ENCODE measurements at regions not wholly inside any gene's neighbourhood (a gene's known extent, or its start where the extent isn't known, plus 50 kb on each side); places are given as distances from the start of the nearest gene placed in this dataset.

GRCh38 chr15:45906230-45906629, 271.4 kb downstream of the SQOR start:
- Histone ChIP-seq H3K4me3 (ENCODE audit: low read depth in 1 of 2, low read length in 2 of 2) (no peak overlapping the region), H3K36me3 (ENCODE audit: control insufficient read depth in 1 of 2, insufficient read depth in 2 of 2, low read length in 2 of 2) (no peaks in the 10 kb centered on the region), H3K27ac (ENCODE audit: low read length) (no peak overlapping the region), H3K4me1 (ENCODE audit: control insufficient read depth in 1 of 2, insufficient read depth in 2 of 2, low read length in 2 of 2) (no peaks in the 10 kb centered on the region), H3K27me3 (ENCODE audit: low read depth, low read length) (no peaks in the 10 kb centered on the region), H3K9me3 (ENCODE audit: control insufficient read depth in 1 of 2, low read length in 2 of 2) (no peaks in the 10 kb centered on the region)

GRCh38 chr15:45910671-45911070, 275.8 kb downstream of the SQOR start:
- H3K27me3 ChIP-seq (ENCODE audit: low read depth, low read length) = no peaks in the 10 kb centered on the region
- H3K4me3 ChIP-seq (ENCODE audit: low read depth in 1 of 2, low read length in 2 of 2) = no peak overlapping the region
- H3K27ac ChIP-seq (ENCODE audit: low read length) = no peak overlapping the region
- H3K9me3 ChIP-seq (ENCODE audit: control insufficient read depth in 1 of 2, low read length in 2 of 2) = no peaks in the 10 kb centered on the region
- no peaks in the 10 kb centered on the region for H3K36me3 ChIP-seq (ENCODE audit: control insufficient read depth in 1 of 2, insufficient read depth in 2 of 2, low read length in 2 of 2)
- H3K4me1 ChIP-seq (ENCODE audit: control insufficient read depth in 1 of 2, insufficient read depth in 2 of 2, low read length in 2 of 2) = no peaks in the 10 kb centered on the region

- no peaks in the 10 kb centered on the region for H3K36me3 ChIP-seq (ENCODE audit: control insufficient read depth in 1 of 2, insufficient read depth in 2 of 2, low read length in 2 of 2)
- H3K27me3 ChIP-seq (ENCODE audit: low read depth, low read length) = no peaks in the 10 kb centered on the region
- no peaks in the 10 kb centered on the region for H3K4me1 ChIP-seq (ENCODE audit: control insufficient read depth in 1 of 2, insufficient read depth in 2 of 2, low read length in 2 of 2)
- no peak overlapping the region for H3K27ac ChIP-seq (ENCODE audit: low read length)
- no peaks in the 10 kb centered on the region for H3K9me3 ChIP-seq (ENCODE audit: control insufficient read depth in 1 of 2, low read length in 2 of 2)
- H3K4me3 ChIP-seq (ENCODE audit: low read depth in 1 of 2, low read length in 2 of 2) = no peak overlapping the region
Observed at GRCh38 chr15:45913451-45913850, 278.6 kb downstream of the SQOR start.

GRCh38 chr15:45914425-45914824, 279.6 kb downstream of the SQOR start:
- no peaks in the 10 kb centered on the region for H3K27me3 ChIP-seq (ENCODE audit: low read depth, low read length)
- no peaks in the 10 kb centered on the region for H3K9me3 ChIP-seq (ENCODE audit: control insufficient read depth in 1 of 2, low read length in 2 of 2)
- H3K4me3 ChIP-seq (ENCODE audit: low read depth in 1 of 2, low read length in 2 of 2) = no peak overlapping the region
- H3K36me3 ChIP-seq (ENCODE audit: control insufficient read depth in 1 of 2, insufficient read depth in 2 of 2, low read length in 2 of 2) = no peaks in the 10 kb centered on the region
- H3K4me1 ChIP-seq (ENCODE audit: control insufficient read depth in 1 of 2, insufficient read depth in 2 of 2, low read length in 2 of 2) = no peaks in the 10 kb centered on the region
- no peak overlapping the region for H3K27ac ChIP-seq (ENCODE audit: low read length)

- no peaks in the 10 kb centered on the region for H3K9me3 ChIP-seq (ENCODE audit: control insufficient read depth in 1 of 2, low read length in 2 of 2)
- no peak overlapping the region for H3K27ac ChIP-seq (ENCODE audit: low read length)
- H3K27me3 ChIP-seq (ENCODE audit: low read depth, low read length) = no peaks in the 10 kb centered on the region
- H3K4me1 ChIP-seq (ENCODE audit: control insufficient read depth in 1 of 2, insufficient read depth in 2 of 2, low read length in 2 of 2) = no peaks in the 10 kb centered on the region
- no peak overlapping the region for H3K4me3 ChIP-seq (ENCODE audit: low read depth in 1 of 2, low read length in 2 of 2)
- no peaks in the 10 kb centered on the region for H3K36me3 ChIP-seq (ENCODE audit: control insufficient read depth in 1 of 2, insufficient read depth in 2 of 2, low read length in 2 of 2)
Observed at GRCh38 chr15:45918839-45919238, 284.0 kb downstream of the SQOR start.

GRCh38 chr15:45919806-45920205, 285.0 kb downstream of the SQOR start:
- Histone ChIP-seq H3K4me3 (ENCODE audit: low read depth in 1 of 2, low read length in 2 of 2) (no peak overlapping the region), H3K4me1 (ENCODE audit: control insufficient read depth in 1 of 2, insufficient read depth in 2 of 2, low read length in 2 of 2) (no peaks in the 10 kb centered on the region), H3K9me3 (ENCODE audit: control insufficient read depth in 1 of 2, low read length in 2 of 2) (no peaks in the 10 kb centered on the region), H3K27ac (ENCODE audit: low read length) (no peak overlapping the region), H3K36me3 (ENCODE audit: control insufficient read depth in 1 of 2, insufficient read depth in 2 of 2, low read length in 2 of 2) (no peaks in the 10 kb centered on the region), H3K27me3 (ENCODE audit: low read depth, low read length) (no peaks in the 10 kb centered on the region)

GRCh38 chr15:45921376-45921775, 286.5 kb downstream of the SQOR start:
- H3K36me3 ChIP-seq (ENCODE audit: control insufficient read depth in 1 of 2, insufficient read depth in 2 of 2, low read length in 2 of 2) = no peaks in the 10 kb centered on the region
- H3K4me3 ChIP-seq (ENCODE audit: low read depth in 1 of 2, low read length in 2 of 2) = no peak overlapping the region
- no peak overlapping the region for H3K27ac ChIP-seq (ENCODE audit: low read length)
- no peaks in the 10 kb centered on the region for H3K9me3 ChIP-seq (ENCODE audit: control insufficient read depth in 1 of 2, low read length in 2 of 2)
- no peaks in the 10 kb centered on the region for H3K27me3 ChIP-seq (ENCODE audit: low read depth, low read length)
- no peaks in the 10 kb centered on the region for H3K4me1 ChIP-seq (ENCODE audit: control insufficient read depth in 1 of 2, insufficient read depth in 2 of 2, low read length in 2 of 2)

- H3K27ac ChIP-seq (ENCODE audit: low read length) = no peak overlapping the region
- no peaks in the 10 kb centered on the region for H3K9me3 ChIP-seq (ENCODE audit: control insufficient read depth in 1 of 2, low read length in 2 of 2)
- H3K4me1 ChIP-seq (ENCODE audit: control insufficient read depth in 1 of 2, insufficient read depth in 2 of 2, low read length in 2 of 2) = no peaks in the 10 kb centered on the region
- no peak overlapping the region for H3K4me3 ChIP-seq (ENCODE audit: low read depth in 1 of 2, low read length in 2 of 2)
- no peaks in the 10 kb centered on the region for H3K27me3 ChIP-seq (ENCODE audit: low read depth, low read length)
- H3K36me3 ChIP-seq (ENCODE audit: control insufficient read depth in 1 of 2, insufficient read depth in 2 of 2, low read length in 2 of 2) = no peaks in the 10 kb centered on the region
Observed at GRCh38 chr15:45921978-45922377, 287.1 kb downstream of the SQOR start.

- Histone ChIP-seq H3K27ac (ENCODE audit: low read length) (no peak overlapping the region), H3K36me3 (ENCODE audit: control insufficient read depth in 1 of 2, insufficient read depth in 2 of 2, low read length in 2 of 2) (no peaks in the 10 kb centered on the region), H3K4me3 (ENCODE audit: low read depth in 1 of 2, low read length in 2 of 2) (no peak overlapping the region), H3K27me3 (ENCODE audit: low read depth, low read length) (no peaks in the 10 kb centered on the region), H3K4me1 (ENCODE audit: control insufficient read depth in 1 of 2, insufficient read depth in 2 of 2, low read length in 2 of 2) (no peaks in the 10 kb centered on the region), H3K9me3 (ENCODE audit: control insufficient read depth in 1 of 2, low read length in 2 of 2) (no peaks in the 10 kb centered on the region)
Observed at GRCh38 chr15:45941367-45941766, 306.5 kb downstream of the SQOR start.

- Histone ChIP-seq H3K4me3 (ENCODE audit: low read depth in 1 of 2, low read length in 2 of 2) (no peak overlapping the region), H3K4me1 (ENCODE audit: control insufficient read depth in 1 of 2, insufficient read depth in 2 of 2, low read length in 2 of 2) (no peaks in the 10 kb centered on the region), H3K9me3 (ENCODE audit: control insufficient read depth in 1 of 2, low read length in 2 of 2) (no peaks in the 10 kb centered on the region), H3K27ac (ENCODE audit: low read length) (no peak overlapping the region), H3K27me3 (ENCODE audit: low read depth, low read length) (no peaks in the 10 kb centered on the region), H3K36me3 (ENCODE audit: control insufficient read depth in 1 of 2, insufficient read depth in 2 of 2, low read length in 2 of 2) (no peaks in the 10 kb centered on the region)
Observed at GRCh38 chr15:45943240-45943639, 308.4 kb downstream of the SQOR start.

- Histone ChIP-seq H3K36me3 (ENCODE audit: control insufficient read depth in 1 of 2, insufficient read depth in 2 of 2, low read length in 2 of 2) (no peaks in the 10 kb centered on the region), H3K27me3 (ENCODE audit: low read depth, low read length) (no peaks in the 10 kb centered on the region), H3K4me3 (ENCODE audit: low read depth in 1 of 2, low read length in 2 of 2) (no peak overlapping the region), H3K27ac (ENCODE audit: low read length) (no peak overlapping the region), H3K4me1 (ENCODE audit: control insufficient read depth in 1 of 2, insufficient read depth in 2 of 2, low read length in 2 of 2) (no peaks in the 10 kb centered on the region), H3K9me3 (ENCODE audit: control insufficient read depth in 1 of 2, low read length in 2 of 2) (no peaks in the 10 kb centered on the region)
Observed at GRCh38 chr15:45946111-45946510, 311.3 kb downstream of the SQOR start.

- no peaks in the 10 kb centered on the region for H3K27me3 ChIP-seq (ENCODE audit: low read depth, low read length)
- H3K4me3 ChIP-seq (ENCODE audit: low read depth in 1 of 2, low read length in 2 of 2) = no peak overlapping the region
- H3K36me3 ChIP-seq (ENCODE audit: control insufficient read depth in 1 of 2, insufficient read depth in 2 of 2, low read length in 2 of 2) = no peaks in the 10 kb centered on the region
- H3K27ac ChIP-seq (ENCODE audit: low read length) = no peak overlapping the region
- H3K9me3 ChIP-seq (ENCODE audit: control insufficient read depth in 1 of 2, low read length in 2 of 2) = no peaks in the 10 kb centered on the region
- H3K4me1 ChIP-seq (ENCODE audit: control insufficient read depth in 1 of 2, insufficient read depth in 2 of 2, low read length in 2 of 2) = no peaks in the 10 kb centered on the region
Observed at GRCh38 chr15:45948181-45948621, 313.4 kb downstream of the SQOR start.

Data from muscle layer of duodenum (tissue), 2 donors.